ENCODE measurements at regions not wholly inside any gene's neighbourhood (a gene's known extent, or its start where the extent isn't known, plus 50 kb on each side); places are given as distances from the start of the nearest gene placed in this dataset.

DNA sequence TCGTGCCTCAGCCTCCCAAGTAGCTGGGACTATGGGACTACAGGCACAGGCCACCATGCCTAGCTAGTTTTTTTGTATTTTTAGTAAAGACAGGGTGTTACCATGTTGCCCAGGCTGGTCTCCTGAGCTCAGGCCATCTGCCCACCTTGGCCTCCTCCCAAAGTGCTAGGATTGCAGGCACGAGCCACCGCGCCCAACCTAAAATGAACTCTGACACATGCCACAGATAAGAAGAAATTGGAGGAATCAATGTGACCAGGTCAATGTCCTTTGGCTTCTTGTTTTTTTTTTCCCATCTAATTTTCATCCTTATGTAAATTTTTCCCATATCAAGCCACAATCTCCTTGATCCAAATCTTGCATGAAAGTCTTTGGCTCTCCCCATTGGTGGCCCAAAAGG lies 68.1 kb upstream of the SOX21 start (continued):
- TF ChIP-seq ZNF462 (CRISPR knock-in tag; IDR thresholded peaks at IDR 0.05), result no peak
- TF ChIP-seq EZH2 (IDR thresholded peaks at IDR 0.05; ENCODE audit: low read depth, unreplicated experiment), result no peak

- Mint-ChIP-seq H3K4me1 (peaks cover 14% of the 10 kb centered on the region; the same call in 2 of the 3 replicates), H3K9me3 (peaks cover 17% of the 10 kb centered on the region; the same call in 2 of the 3 replicates)
These were observed 66.6 kb upstream of the SOX21 start for GRCh38 chr13:94778986-94779385.

More at GRCh38 chr13:94778986-94779385, 66.6 kb upstream of the SOX21 start:
- Mint-ChIP-seq H3K27me3 (ENCODE audit: insufficient read depth, low read depth, poor library complexity) (peaks cover 11% of the 10 kb centered on the region), H3K27ac (no peak overlapping the region), H3K4me3 (no peak overlapping the region), H3K36me3 (ENCODE audit: low read depth) (peaks cover 6% of the 10 kb centered on the region; the same call in 2 of the 3 replicates)
- H2AFZ ChIP-seq, result peak overlapping the region; percentile 7; the same call in 1 of the 2 replicates
- no peak for DNase-seq (ENCODE audit: low spot score)
- no peaks in the 10 kb centered on the region for H3K27me3 ChIP-seq (ENCODE audit: insufficient read depth)
- no peak overlapping the region for H3K4me2 ChIP-seq
- no peak for ATAC-seq
- no peak for TF ChIP-seq ZNF114 (CRISPR knock-in tag; IDR thresholded peaks at IDR 0.05)
- TF ChIP-seq REST (IDR thresholded peaks at IDR 0.05; ENCODE audit: unreplicated experiment), result no peak
- TF ChIP-seq CTCF (conservative IDR thresholded peaks at IDR 0.05; ENCODE audit: low read depth in 2 of 2), result no peak
- no peak for TF ChIP-seq EZH2 (IDR thresholded peaks at IDR 0.05; ENCODE audit: low read depth, unreplicated experiment)
- no peak for TF ChIP-seq POLR2AphosphoS5 (IDR thresholded peaks at IDR 0.05; ENCODE audit: low read depth)
- peaks cover 15% of the 10 kb centered on the region; the same call in 1 of the 2 replicates for H3K4me1 ChIP-seq (ENCODE audit: insufficient read depth)
- no peaks in the 10 kb centered on the region for H3F3A ChIP-seq (replicated peaks; ENCODE audit: low read depth)
- H3K79me2 ChIP-seq (replicated peaks; ENCODE audit: insufficient read depth), result no peaks in the 10 kb centered on the region
- H3K4me3 ChIP-seq, result no peak overlapping the region
- H4K20me1 ChIP-seq (replicated peaks; ENCODE audit: insufficient read depth), result no peaks in the 10 kb centered on the region
- H3K36me3 ChIP-seq (ENCODE audit: insufficient read depth), result no peaks in the 10 kb centered on the region; the same call in 1 of the 2 replicates
- no peak overlapping the region for H3K27ac ChIP-seq (ENCODE audit: low read depth)
- H3K9me2 ChIP-seq (ENCODE audit: insufficient read depth), result 0 out of 2 replicates have a peak, but pooled peaks cover 5% of the 10 kb centered on the region
